ENCODE measurements at regions not wholly inside any gene's neighbourhood (a gene's known extent, or its start where the extent isn't known, plus 50 kb on each side); places are given as distances from the start of the nearest gene placed in this dataset.

GRCh38 chr7:96786998-96787395 is 77.4 kb upstream of the SEM1 start:
- TF ChIP-seq ZNF530 (tag by site-specific recombination; IDR thresholded peaks at IDR 0.05; ENCODE audit: low read depth) (no peak), CTCF (tag by site-specific recombination; IDR thresholded peaks at IDR 0.05) (no peak), PRDM4 (tag by site-specific recombination; IDR thresholded peaks at IDR 0.05) (no peak), HOXD13 (CRISPR knock-in tag; IDR thresholded peaks at IDR 0.05; ENCODE audit: borderline replicate concordance) (no peak), ZFP41 (tag by site-specific recombination; IDR thresholded peaks at IDR 0.05; ENCODE audit: borderline replicate concordance) (no peak), SP2 (tag by site-specific recombination; IDR thresholded peaks at IDR 0.05) (no peak), ZNF621 (tag by site-specific recombination; IDR thresholded peaks at IDR 0.05) (no peak), SALL2 (tag by site-specific recombination; IDR thresholded peaks at IDR 0.05; ENCODE audit: borderline replicate concordance) (no peak), TCF7L2 (IDR thresholded peaks at IDR 0.05; ENCODE audit: borderline replicate concordance, low read depth, low read length) (no peak), ZNF138 (tag by site-specific recombination; IDR thresholded peaks at IDR 0.05; ENCODE audit: borderline replicate concordance) (no peak), ZBTB44 (tag by site-specific recombination; IDR thresholded peaks at IDR 0.05) (no peak), ZBTB1 (tag by site-specific recombination; IDR thresholded peaks at IDR 0.05) (no peak), GLI4 (tag by site-specific recombination; IDR thresholded peaks at IDR 0.05) (no peak), REST (tag by site-specific recombination; IDR thresholded peaks at IDR 0.05) (no peak)
